ENCODE measurements at regions not wholly inside any gene's neighbourhood (a gene's known extent, or its start where the extent isn't known, plus 50 kb on each side); places are given as distances from the start of the nearest gene placed in this dataset.

DNA sequence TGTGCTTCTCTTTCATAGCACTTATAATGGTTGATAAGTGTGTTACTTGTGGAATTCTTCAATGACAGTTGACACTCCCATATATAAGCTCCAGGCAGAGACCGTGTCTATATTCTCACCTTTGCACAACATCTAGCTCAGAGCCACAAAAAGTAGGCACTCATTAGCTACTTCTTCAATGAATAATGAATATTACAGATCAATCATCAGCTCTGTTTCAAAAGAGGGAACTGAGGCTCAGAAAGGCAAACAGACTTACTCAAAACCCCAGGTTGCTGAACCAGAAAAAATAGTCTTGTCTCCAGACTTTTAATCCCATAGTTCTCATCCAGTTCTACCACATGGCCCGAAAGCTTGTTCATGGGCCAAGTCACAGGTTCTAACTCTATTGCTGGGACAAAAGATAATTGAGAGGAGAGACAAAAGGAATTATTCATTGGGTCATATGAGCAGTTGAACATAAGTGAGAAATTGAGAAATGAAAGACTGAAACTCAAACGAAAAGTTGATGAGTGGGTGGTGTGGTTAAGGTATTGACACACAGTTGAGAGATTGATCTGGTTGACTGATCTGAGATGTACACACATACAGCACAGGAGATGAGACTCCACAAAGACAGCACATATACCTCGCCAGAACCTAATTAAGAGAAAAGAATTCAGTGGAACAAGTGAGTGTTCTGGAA is 381.6 kb downstream of the EFNA5 start:
- TF ChIP-seq EZH2 (IDR thresholded peaks at IDR 0.05; ENCODE audit: borderline replicate concordance, low read depth, low read length, poor library complexity, severe bottlenecking) = no peak
- TF ChIP-seq, protein P1, sequence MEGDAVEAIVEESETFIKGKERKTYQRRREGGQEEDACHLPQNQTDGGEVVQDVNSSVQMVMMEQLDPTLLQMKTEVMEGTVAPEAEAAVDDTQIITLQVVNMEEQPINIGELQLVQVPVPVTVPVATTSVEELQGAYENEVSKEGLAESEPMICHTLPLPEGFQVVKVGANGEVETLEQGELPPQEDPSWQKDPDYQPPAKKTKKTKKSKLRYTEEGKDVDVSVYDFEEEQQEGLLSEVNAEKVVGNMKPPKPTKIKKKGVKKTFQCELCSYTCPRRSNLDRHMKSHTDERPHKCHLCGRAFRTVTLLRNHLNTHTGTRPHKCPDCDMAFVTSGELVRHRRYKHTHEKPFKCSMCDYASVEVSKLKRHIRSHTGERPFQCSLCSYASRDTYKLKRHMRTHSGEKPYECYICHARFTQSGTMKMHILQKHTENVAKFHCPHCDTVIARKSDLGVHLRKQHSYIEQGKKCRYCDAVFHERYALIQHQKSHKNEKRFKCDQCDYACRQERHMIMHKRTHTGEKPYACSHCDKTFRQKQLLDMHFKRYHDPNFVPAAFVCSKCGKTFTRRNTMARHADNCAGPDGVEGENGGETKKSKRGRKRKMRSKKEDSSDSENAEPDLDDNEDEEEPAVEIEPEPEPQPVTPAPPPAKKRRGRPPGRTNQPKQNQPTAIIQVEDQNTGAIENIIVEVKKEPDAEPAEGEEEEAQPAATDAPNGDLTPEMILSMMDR (conservative IDR thresholded peaks at IDR 0.05; ENCODE audit: low read depth, low read length) = no peak
- Histone ChIP-seq H3K27ac (ENCODE audit: low read depth, low read length, poor library complexity, severe bottlenecking) (no peak overlapping the region), H3K36me3 (ENCODE audit: insufficient read depth, low read length, poor library complexity, severe bottlenecking) (no peaks in the 10 kb centered on the region), H3K4me1 (ENCODE audit: insufficient read depth, low read length, poor library complexity, severe bottlenecking) (peaks cover 5% of the 10 kb centered on the region), H3K4me3 (ENCODE audit: low read depth, low read length, poor library complexity, severe bottlenecking) (no peak overlapping the region), H3K27me3 (replicated peaks; ENCODE audit: insufficient read depth, low read depth, low read length, poor library complexity) (no peaks in the 10 kb centered on the region), H3K9me3 (ENCODE audit: low read depth, low read length, poor library complexity, severe bottlenecking) (no peaks in the 10 kb centered on the region)
- intact Hi-C loops (cut with micrococcal nuclease; ENCODE audit: unreplicated experiment) = no loop called here
- BruUV-seq (replicated peaks) = no TSS peak
- DNase-seq (ENCODE audit: low spot score) = no peak
- CTCF ChIA-PET = no interaction called here
- POLR2A ChIA-PET (ENCODE audit: low non-redundant PET) = no interaction called here

- TF ChIP-seq, protein P1 (conservative IDR thresholded peaks at IDR 0.05; ENCODE audit: low read depth, low read length) = no peak
- no peak for TF ChIP-seq EZH2 (IDR thresholded peaks at IDR 0.05; ENCODE audit: borderline replicate concordance, low read depth, low read length, poor library complexity, severe bottlenecking)
- no peaks in the 10 kb centered on the region for H3K27me3 ChIP-seq (replicated peaks; ENCODE audit: insufficient read depth, low read depth, low read length, poor library complexity)
- CTCF ChIA-PET = no interaction called here
- no peaks in the 10 kb centered on the region for H3K9me3 ChIP-seq (ENCODE audit: low read depth, low read length, poor library complexity, severe bottlenecking)
- H3K4me1 ChIP-seq (ENCODE audit: insufficient read depth, low read length, poor library complexity, severe bottlenecking) = no peaks in the 10 kb centered on the region
- H3K4me3 ChIP-seq (ENCODE audit: low read depth, low read length, poor library complexity, severe bottlenecking) = no peak overlapping the region
- intact Hi-C loops (cut with micrococcal nuclease; ENCODE audit: unreplicated experiment) = no loop called here
- no peak overlapping the region for H3K27ac ChIP-seq (ENCODE audit: low read depth, low read length, poor library complexity, severe bottlenecking)
- no peaks in the 10 kb centered on the region for H3K36me3 ChIP-seq (ENCODE audit: insufficient read depth, low read length, poor library complexity, severe bottlenecking)
- no peak for DNase-seq (ENCODE audit: low spot score)
- no TSS peak for BruUV-seq (replicated peaks)
- POLR2A ChIA-PET (ENCODE audit: low non-redundant PET) = no interaction called here
Measured at GRCh38 chr5:107286447-107287098, 384.2 kb downstream of the EFNA5 start.

- BruUV-seq (replicated peaks) = no TSS peak
- no peaks in the 10 kb centered on the region for H3K36me3 ChIP-seq (ENCODE audit: insufficient read depth, low read length, poor library complexity, severe bottlenecking)
- no peaks in the 10 kb centered on the region for H3K4me1 ChIP-seq (ENCODE audit: insufficient read depth, low read length, poor library complexity, severe bottlenecking)
- no peaks in the 10 kb centered on the region for H3K9me3 ChIP-seq (ENCODE audit: low read depth, low read length, poor library complexity, severe bottlenecking)
- H3K27ac ChIP-seq (ENCODE audit: low read depth, low read length, poor library complexity, severe bottlenecking) = no peak overlapping the region
- POLR2A ChIA-PET (ENCODE audit: low non-redundant PET) = interaction anchor here (0.6 kb wide), 1 partner anchor 12 kb away, joined by 4 read pairs; no protein-coding TSS in a partner anchor
- TF ChIP-seq EZH2 (IDR thresholded peaks at IDR 0.05; ENCODE audit: borderline replicate concordance, low read depth, low read length, poor library complexity, severe bottlenecking) = no peak
- TF ChIP-seq, protein P1 (conservative IDR thresholded peaks at IDR 0.05; ENCODE audit: low read depth, low read length) = no peak
- H3K4me3 ChIP-seq (ENCODE audit: low read depth, low read length, poor library complexity, severe bottlenecking) = no peak overlapping the region
- intact Hi-C loops (cut with micrococcal nuclease; ENCODE audit: unreplicated experiment) = no loop called here
- DNase-seq (ENCODE audit: low spot score) = no peak
- H3K27me3 ChIP-seq (replicated peaks; ENCODE audit: insufficient read depth, low read depth, low read length, poor library complexity) = no peaks in the 10 kb centered on the region
- CTCF ChIA-PET = no interaction called here
Measured at GRCh38 chr5:107285772-107286171, 385.0 kb downstream of the EFNA5 start.

All from A673 (cell line).